ENCODE measurements at regions not wholly inside any gene's neighbourhood (a gene's known extent, or its start where the extent isn't known, plus 50 kb on each side); places are given as distances from the start of the nearest gene placed in this dataset.

GRCh38 chr4:14596028-14596427 lies 406.3 kb upstream of the CPEB2 start:
- DNase-seq, result no peak

- DNase-seq, result no peak
These were observed 405.8 kb upstream of the CPEB2 start for GRCh38 chr4:14596437-14596836.

- DNase-seq, result no peak
These were observed 405.4 kb upstream of the CPEB2 start for GRCh38 chr4:14596904-14597303.

GRCh38 chr4:14602206-14602605 lies 400.1 kb upstream of the CPEB2 start:
- DNase-seq, result no peak

GRCh38 chr4:14607001-14607400 lies 395.3 kb upstream of the CPEB2 start:
- no peak for DNase-seq

GRCh38 chr4:14607578-14607977 lies 394.7 kb upstream of the CPEB2 start:
- no peak for DNase-seq

GRCh38 chr4:14608630-14609029 lies 393.7 kb upstream of the CPEB2 start:
- DNase-seq, result no peak

- no peak for DNase-seq
These were observed 387.4 kb upstream of the CPEB2 start for GRCh38 chr4:14614840-14615239.

GRCh38 chr4:14615671-14616070 lies 386.6 kb upstream of the CPEB2 start:
- no peak for DNase-seq

- DNase-seq, result no peak
These were observed 381.6 kb upstream of the CPEB2 start for GRCh38 chr4:14620567-14621141.

GRCh38 chr4:14621731-14622463 lies 380.4 kb upstream of the CPEB2 start:
- DNase-seq, result no peak

GRCh38 chr4:14627038-14627437 lies 375.2 kb upstream of the CPEB2 start:
- DNase-seq, result no peak

GRCh38 chr4:14631806-14632440 lies 370.4 kb upstream of the CPEB2 start:
- no peak for DNase-seq

GRCh38 chr4:14636563-14636962 lies 365.7 kb upstream of the CPEB2 start:
- DNase-seq, result no peak

GRCh38 chr4:14640476-14640875 lies 361.8 kb upstream of the CPEB2 start:
- no peak for DNase-seq

- DNase-seq, result no peak
These were observed 360.4 kb upstream of the CPEB2 start for GRCh38 chr4:14641871-14642270.

GRCh38 chr4:14644580-14645282 lies 357.6 kb upstream of the CPEB2 start:
- peak; percentile 57 for DNase-seq

- DNase-seq, result no peak
These were observed 355.4 kb upstream of the CPEB2 start for GRCh38 chr4:14646831-14647230.

GRCh38 chr4:14650127-14650526 lies 352.2 kb upstream of the CPEB2 start:
- DNase-seq, result no peak

- DNase-seq, result no peak
These were observed 349.8 kb upstream of the CPEB2 start for GRCh38 chr4:14652522-14652921.

- DNase-seq, result no peak
These were observed 348.9 kb upstream of the CPEB2 start for GRCh38 chr4:14653338-14653737.

GRCh38 chr4:14659286-14659685 lies 343.0 kb upstream of the CPEB2 start:
- peak; percentile 44 for DNase-seq

- no peak for DNase-seq
These were observed 334.6 kb upstream of the CPEB2 start for GRCh38 chr4:14667624-14668151.

- DNase-seq, result no peak
These were observed 334.0 kb upstream of the CPEB2 start for GRCh38 chr4:14668296-14668695.
